DMS114 treated with DMSO at 0.1 percent for 48 hours (cell line): ENCODE measurements at regions not wholly inside any gene's neighbourhood (a gene's known extent, or its start where the extent isn't known, plus 50 kb on each side); places are given as distances from the start of the nearest gene placed in this dataset.

ENCODE experiments used
- DNase-seq: peaks from one replicate; lab custom pipeline; 2025; ENCODE audit not compliant: unreplicated experiment; lab: John Stamatoyannopoulos, UW

DNA sequence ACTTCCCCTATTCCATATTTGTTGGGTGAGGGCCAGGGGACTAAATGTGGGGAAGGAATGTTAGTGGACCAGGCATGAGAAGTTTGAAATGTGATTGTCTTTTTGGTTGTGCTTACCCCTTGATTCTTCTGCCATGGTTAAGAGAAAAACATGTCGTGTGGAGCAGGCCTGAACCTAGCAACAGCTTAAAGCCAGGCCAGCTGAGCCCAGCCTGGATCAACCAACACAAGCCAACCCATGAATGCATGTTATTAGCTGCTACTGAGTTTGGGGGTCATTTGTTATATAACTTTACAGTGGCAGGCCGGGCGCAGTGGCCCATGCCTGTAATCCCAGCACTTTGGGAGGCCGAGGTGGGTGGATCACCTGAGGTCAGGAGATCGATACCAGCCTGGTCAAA is 52.4 kb upstream of the TRIO start:
- no peak for DNase-seq

GRCh38 chr5:14090290-14090689 is 52.9 kb upstream of the TRIO start:
- DNase-seq: no peak

- no peak for DNase-seq
These were observed 53.9 kb upstream of the TRIO start for GRCh38 chr5:14089198-14089597.

GRCh38 chr5:14086261-14086660 is 56.9 kb upstream of the TRIO start:
- no peak for DNase-seq

DNA sequence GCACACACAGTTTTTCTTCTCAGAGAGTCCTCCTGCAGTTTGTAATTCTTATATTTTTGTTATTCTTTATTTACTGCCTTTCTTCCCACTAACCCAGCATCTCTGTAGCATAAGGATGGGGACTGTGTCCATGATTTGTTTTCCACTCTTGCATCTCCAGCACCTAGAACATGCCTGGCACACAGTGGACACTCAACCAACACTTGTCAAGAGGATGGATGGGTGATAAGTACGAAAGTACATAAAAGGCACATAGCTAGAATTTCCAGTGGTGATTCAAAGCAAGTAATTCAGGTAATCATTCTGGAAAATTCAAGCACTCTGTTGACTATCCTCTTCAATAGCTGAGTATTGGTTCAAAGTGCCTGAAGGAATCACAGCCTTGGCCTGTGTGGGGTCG is 60.2 kb upstream of the TRIO start:
- DNase-seq: no peak

DNA sequence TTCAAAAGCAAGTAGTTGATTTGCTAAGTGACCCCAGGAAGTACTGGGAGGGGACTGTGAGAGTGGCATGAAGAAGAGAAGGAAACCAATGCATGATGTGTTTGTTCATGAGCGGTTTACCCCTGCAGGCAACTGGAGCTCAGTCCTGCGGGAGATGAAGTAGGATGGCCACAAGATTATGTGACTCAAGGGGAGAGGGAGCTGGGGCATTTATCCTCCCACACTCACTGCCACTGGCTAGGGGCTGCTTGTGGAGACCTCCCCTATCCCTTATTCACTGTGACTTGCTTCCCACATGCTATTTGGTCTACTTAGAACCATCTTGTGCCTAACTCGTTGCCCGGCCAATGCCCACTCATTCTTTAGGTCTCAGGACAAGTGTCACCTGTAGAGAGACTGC is 60.6 kb upstream of the TRIO start:
- no peak for DNase-seq

DNA sequence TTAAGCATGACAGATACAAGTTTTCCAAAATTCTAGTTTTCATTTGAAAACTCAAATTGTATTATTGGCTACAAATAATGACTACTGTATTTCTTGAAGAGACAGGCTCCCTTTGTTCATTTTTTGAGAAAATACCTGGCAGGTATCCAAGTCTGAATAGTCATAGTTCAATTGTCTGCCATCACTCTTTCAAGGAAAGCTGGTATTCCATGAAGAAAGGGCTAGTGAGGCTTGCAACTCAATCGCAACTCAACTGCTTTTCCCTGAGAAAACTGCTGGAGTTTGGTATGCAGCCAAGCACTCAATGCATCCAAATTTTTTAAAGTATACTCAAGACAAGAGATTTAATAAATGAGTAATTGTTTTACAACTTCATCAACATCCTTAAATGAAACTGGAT is 61.4 kb upstream of the TRIO start:
- no peak for DNase-seq

GRCh38 chr5:14078716-14079115 is 64.4 kb upstream of the TRIO start:
- DNase-seq: no peak

- DNase-seq: no peak
These were observed 65.6 kb upstream of the TRIO start for GRCh38 chr5:14077501-14077900.

DNA sequence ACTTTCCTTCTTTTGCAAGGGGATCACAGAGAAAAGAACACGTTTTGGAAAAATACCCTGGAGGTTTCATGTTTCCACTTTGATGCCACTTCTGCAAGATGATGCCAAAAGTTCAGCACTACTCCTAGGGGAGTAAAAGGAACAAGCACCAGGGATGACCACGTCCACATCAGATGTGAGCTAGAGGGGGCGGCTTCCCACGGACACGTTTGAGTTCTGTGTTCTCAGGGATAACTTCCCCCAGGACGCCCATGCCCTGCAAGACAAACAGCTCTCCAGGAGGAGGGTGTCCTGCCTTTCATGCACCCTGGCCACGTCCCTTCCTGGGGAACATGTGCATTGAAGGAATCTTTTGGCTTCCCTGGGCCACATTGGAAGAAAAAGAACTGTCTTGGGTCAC is 66.6 kb upstream of the TRIO start:
- DNase-seq: no peak

DNA sequence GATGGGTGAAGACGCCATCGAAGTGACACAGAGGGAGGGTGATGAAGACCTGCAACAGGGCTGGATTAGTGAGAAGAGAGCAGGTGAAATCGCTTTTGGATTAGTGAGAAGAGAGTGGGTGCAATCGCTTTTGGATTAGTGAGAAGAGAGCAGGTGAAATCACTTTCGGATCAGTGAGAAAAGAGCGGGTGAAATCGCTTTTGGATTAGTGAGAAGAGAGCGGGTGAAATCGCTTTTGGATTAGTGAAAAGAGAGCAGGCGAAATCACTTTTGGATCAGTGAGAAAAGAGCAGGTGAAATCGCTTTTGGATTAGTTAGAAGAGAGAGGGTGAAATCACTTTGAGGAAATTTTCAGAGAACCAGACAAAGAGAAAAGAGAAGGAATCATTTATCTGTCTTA is 67.2 kb upstream of the TRIO start:
- no peak for DNase-seq

DNA sequence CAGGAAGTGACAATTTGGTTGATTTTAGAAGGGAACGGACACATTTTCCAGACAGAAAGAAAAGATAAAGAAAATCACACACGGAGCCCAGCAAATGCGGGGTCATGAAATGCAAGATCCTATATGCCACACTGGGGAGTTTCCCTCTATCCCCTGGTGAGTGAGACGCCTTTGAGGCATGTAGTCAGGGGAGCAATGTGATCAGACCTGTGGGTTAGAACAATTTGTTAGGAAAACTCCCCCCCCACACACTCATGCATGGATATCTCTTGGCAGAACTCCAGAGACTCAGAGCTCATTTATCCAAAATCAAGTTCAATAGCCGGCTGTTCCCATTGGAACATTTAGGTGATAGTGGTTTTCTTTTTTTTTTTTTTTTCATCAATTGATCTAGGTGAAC is 71.7 kb upstream of the TRIO start:
- DNase-seq: no peak

GRCh38 chr5:14069021-14069420 is 74.1 kb upstream of the TRIO start:
- no peak for DNase-seq

GRCh38 chr5:14068136-14068535 is 75.0 kb upstream of the TRIO start:
- DNase-seq: no peak

DNA sequence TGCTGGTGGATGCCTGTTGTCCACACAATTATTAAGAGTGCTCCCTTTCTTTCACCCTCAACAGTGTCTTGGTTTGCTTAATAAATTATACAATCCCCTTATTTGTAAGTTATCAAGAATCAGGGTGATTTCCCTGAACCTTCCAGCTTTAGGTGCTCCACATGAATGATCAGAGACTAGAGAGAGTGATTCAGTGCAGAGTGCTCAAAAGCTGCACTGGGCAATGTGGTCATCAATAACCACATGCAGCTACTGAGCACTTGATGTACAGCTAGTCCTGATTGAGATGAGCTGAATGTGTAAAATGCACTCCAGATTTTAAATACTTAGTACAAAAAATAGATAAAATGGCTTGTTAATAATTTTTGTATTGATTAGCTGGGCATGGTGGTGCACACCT is 76.8 kb upstream of the TRIO start:
- DNase-seq: no peak

GRCh38 chr5:14064841-14065240 is 78.3 kb upstream of the TRIO start:
- no peak for DNase-seq

DNA sequence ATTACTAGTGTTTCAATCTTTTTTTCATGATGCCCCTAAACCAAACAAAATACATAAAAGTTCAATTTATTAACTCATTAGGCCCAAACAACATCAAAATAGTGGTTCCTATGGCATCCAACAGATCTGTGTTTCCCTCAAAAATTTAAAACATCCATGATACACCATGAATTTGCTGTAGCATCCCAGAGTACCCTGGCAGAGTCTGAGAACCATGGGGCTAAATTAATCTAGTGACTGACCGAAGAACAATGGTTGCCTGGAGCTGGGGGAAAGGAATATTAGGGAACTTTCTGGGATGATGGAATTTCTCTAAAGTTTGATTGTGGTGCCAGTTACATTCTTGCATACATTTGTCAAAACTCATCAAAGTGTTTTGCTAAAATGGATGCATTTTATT is 79.5 kb upstream of the TRIO start:
- DNase-seq: no peak

DNA sequence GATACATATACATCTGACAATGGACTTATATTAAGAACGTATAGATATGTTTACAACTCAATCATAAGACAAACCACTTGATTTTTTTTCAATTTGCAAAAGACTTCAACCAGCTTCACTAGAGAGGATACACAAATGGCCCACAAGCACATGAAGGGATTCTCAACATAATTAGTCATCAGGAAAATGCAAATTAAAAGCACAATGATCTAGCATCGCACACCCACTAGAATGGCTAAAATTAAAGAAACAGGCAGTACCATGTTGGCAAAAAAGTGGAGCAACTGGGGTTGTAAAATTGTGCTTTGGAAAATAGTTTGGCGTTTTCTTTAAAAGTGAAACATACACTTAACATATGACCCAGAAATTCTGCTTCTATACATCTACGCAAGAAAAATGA is 80.0 kb upstream of the TRIO start:
- DNase-seq: no peak

GRCh38 chr5:14062178-14062577 is 81.0 kb upstream of the TRIO start:
- DNase-seq: no peak

- no peak for DNase-seq
These were observed 82.0 kb upstream of the TRIO start for GRCh38 chr5:14061106-14061505.

DNA sequence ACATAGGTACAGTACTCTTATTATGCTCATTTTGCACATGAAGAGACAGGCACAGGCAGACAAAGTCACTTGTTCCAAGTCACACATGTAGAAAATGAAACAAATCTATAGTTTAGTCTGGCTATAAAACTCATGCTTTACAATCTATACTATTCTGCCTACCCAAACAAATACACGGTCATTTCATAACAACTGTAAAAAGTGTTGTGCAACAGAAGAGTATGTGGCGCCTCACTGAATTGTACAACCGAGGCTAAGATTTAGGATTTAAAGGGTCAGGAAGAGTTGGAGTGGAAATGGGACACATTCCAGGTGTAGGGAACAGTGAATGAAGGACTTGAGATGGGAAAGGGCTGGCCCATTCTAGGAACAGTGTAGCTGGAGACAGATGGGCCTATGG is 82.9 kb upstream of the TRIO start:
- no peak for DNase-seq

DNA sequence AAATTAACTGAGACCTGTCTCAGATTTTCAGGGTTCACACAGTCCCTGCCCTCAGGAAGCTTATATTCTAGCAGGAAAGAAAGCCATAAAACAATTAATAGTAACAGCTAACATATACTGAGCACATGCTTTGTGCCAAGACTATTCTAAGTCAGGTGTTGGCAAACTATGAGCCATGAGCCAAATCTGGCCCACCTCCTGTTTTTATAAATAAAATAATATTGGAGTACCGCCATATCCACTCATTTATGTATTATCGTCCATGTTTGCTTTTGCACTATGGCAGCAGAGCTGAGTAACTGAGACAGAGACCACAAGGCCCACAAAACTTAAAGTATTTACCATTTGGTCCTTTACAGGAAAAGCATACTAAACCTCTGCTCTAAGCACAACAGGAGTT is 83.3 kb upstream of the TRIO start:
- no peak for DNase-seq

DNA sequence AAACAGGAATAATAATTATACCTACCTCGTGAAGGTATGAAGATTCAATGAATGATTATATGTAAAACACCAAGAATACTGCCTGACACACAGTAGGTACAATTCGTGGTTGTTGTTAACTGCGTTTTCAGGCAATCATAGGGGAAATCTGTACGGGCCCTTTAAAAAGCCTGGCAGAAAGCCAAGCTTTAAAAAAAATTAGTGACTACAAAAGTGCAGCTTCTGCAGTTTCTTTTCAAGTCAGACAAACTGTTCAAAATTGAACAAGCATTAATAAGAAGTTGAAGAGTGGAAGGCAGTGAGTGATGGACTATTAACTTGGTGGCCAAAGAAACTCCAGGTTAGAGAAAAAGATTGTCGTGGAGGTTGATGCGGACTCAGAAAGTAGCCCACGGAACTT is 85.9 kb upstream of the TRIO start:
- DNase-seq: no peak

DNA sequence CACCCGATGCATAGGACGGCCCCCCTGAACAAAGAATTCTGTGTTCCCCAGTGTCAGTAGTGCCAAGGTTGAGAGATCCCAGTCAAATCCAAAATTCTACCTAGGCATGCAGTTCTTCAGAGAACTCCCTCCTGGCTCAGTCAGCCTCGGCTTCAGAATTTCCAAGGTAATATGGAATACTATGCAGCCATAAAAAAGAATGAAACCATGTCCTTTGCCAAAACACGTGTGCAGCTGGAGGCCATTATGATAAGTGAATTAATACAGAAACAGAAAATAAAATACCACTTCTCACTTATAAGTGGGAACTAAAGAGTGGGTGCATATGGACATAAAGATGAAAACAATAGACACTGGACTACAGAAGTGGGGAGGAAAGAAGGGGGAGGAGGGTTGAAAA is 87.1 kb upstream of the TRIO start:
- DNase-seq: no peak
